GM18508 (cell line): ENCODE measurements at regions not wholly inside any gene's neighbourhood (a gene's known extent, or its start where the extent isn't known, plus 50 kb on each side); places are given as distances from the start of the nearest gene placed in this dataset.
"Not testable (repeated sequence)": the region's sequence is repeated elsewhere in the genome, so short reads cannot be mapped to it uniquely, and the experiment has no call there.

Source experiments
- ATAC-seq: cut with Tn5 transposase; IDR thresholded peaks from one replicate; pipeline ENCODE4 v1.9.1; 2021; ENCODE audit warnings: moderate number of reproducible peaks; ENCODE audit not compliant: insufficient read depth, unreplicated experiment

- ATAC-seq, result not testable (repeated sequence)
Observed at GRCh38 chr1:149695066-149695465, 87.4 kb upstream of the FCGR1A start.

- not testable (repeated sequence) for ATAC-seq
Observed at GRCh38 chr1:149700220-149700619, 82.3 kb upstream of the FCGR1A start.

GRCh38 chr1:149700677-149701567 lies 81.6 kb upstream of the FCGR1A start:
- not testable (repeated sequence) for ATAC-seq

GRCh38 chr1:149708192-149708853 lies 74.2 kb upstream of the FCGR1A start:
- ATAC-seq, result peak; percentile 80

GRCh38 chr1:149711651-149712050 lies 70.8 kb upstream of the FCGR1A start:
- not testable (repeated sequence) for ATAC-seq

GRCh38 chr1:149712154-149712927 lies 70.2 kb upstream of the FCGR1A start:
- not testable (repeated sequence) for ATAC-seq

- ATAC-seq, result not testable (repeated sequence)
Observed at GRCh38 chr1:149713513-149713912, 69.0 kb upstream of the FCGR1A start.

- not testable (repeated sequence) for ATAC-seq
Observed at GRCh38 chr1:149713952-149714351, 68.5 kb upstream of the FCGR1A start.

- ATAC-seq, result not testable (repeated sequence)
Observed at GRCh38 chr1:149724618-149725302, 57.7 kb upstream of the FCGR1A start.

- not testable (repeated sequence) for ATAC-seq
Observed at GRCh38 chr1:149726688-149727087, 55.8 kb upstream of the FCGR1A start.

GRCh38 chr1:149728598-149728997 lies 53.9 kb upstream of the FCGR1A start:
- ATAC-seq, result not testable (repeated sequence)
